ENCODE measurements at regions not wholly inside any gene's neighbourhood (a gene's known extent, or its start where the extent isn't known, plus 50 kb on each side); places are given as distances from the start of the nearest gene placed in this dataset.

DNA sequence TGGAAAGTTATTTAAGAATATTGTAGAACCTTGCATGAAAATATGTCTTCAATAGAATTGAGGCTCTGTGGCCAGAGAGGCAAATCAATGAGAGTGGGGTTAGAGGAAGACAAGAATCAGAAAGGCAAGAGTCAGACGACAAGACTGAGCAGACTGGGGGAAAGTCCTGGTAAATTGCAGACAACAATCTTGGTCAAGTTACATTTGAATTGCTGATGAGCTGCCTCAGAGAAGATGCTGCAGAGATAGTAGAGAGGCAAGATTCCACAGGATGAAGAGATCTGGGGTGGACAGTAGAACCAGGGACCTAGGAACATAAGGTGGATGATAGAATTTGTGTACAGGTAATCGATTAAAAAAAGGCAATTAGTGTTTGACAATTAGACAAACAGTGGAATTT is 133.8 kb downstream of the RXFP2 start:
- TF ChIP-seq, protein P1, sequence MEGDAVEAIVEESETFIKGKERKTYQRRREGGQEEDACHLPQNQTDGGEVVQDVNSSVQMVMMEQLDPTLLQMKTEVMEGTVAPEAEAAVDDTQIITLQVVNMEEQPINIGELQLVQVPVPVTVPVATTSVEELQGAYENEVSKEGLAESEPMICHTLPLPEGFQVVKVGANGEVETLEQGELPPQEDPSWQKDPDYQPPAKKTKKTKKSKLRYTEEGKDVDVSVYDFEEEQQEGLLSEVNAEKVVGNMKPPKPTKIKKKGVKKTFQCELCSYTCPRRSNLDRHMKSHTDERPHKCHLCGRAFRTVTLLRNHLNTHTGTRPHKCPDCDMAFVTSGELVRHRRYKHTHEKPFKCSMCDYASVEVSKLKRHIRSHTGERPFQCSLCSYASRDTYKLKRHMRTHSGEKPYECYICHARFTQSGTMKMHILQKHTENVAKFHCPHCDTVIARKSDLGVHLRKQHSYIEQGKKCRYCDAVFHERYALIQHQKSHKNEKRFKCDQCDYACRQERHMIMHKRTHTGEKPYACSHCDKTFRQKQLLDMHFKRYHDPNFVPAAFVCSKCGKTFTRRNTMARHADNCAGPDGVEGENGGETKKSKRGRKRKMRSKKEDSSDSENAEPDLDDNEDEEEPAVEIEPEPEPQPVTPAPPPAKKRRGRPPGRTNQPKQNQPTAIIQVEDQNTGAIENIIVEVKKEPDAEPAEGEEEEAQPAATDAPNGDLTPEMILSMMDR (IDR thresholded peaks at IDR 0.05): no peak
- no peak for TF ChIP-seq POLR2A (IDR thresholded peaks at IDR 0.05)

All from lower leg skin (tissue), 3 donors.